ENCODE measurements at regions not wholly inside any gene's neighbourhood (a gene's known extent, or its start where the extent isn't known, plus 50 kb on each side); places are given as distances from the start of the nearest gene placed in this dataset.

DNA sequence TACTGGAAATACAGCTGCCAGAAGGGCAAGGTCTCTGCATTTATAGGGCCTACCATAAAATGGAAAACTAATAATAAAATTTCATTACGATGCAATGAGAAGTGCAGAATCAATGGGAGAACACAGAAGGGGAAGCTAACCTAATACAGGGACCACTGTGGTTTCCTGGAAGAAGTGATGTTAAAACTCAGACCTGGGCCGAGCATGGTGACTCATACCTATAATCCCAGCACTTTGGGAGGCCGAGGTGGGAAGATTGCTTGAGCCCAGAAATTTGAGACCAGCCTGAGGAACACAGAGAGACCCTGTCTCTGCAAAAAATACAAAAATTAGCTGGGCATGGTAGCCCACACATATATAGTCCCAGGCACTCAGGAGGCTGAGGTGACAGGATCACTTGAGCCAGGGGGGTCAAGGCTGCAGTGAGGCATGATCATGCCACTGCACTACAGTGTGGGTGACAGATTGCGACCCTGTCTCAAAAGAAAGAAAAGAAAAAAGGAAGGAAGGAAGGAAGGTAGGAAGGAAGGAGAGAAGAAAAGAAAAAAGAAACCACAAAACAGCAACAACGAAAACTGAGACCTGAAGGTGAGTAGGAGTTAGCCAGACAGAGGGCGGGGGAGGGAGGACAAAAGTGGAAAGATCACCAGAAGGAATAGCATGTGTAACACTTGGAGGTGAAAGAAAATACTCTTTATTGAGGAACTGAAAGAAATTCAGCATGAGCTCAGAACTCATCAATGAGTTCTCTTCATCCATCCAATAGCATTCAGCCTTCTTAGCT lies 58.3 kb upstream of the DTNA start:
- no peak for DNase-seq (ENCODE audit: low read depth)
- TF ChIP-seq, protein P1, sequence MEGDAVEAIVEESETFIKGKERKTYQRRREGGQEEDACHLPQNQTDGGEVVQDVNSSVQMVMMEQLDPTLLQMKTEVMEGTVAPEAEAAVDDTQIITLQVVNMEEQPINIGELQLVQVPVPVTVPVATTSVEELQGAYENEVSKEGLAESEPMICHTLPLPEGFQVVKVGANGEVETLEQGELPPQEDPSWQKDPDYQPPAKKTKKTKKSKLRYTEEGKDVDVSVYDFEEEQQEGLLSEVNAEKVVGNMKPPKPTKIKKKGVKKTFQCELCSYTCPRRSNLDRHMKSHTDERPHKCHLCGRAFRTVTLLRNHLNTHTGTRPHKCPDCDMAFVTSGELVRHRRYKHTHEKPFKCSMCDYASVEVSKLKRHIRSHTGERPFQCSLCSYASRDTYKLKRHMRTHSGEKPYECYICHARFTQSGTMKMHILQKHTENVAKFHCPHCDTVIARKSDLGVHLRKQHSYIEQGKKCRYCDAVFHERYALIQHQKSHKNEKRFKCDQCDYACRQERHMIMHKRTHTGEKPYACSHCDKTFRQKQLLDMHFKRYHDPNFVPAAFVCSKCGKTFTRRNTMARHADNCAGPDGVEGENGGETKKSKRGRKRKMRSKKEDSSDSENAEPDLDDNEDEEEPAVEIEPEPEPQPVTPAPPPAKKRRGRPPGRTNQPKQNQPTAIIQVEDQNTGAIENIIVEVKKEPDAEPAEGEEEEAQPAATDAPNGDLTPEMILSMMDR (IDR thresholded peaks at IDR 0.05; ENCODE audit: insufficient read depth, low read depth, low read length, missing control alignments): no peak
- H3K4me3 ChIP-seq (ENCODE audit: low read depth, low read length): no peak overlapping the region

DNA sequence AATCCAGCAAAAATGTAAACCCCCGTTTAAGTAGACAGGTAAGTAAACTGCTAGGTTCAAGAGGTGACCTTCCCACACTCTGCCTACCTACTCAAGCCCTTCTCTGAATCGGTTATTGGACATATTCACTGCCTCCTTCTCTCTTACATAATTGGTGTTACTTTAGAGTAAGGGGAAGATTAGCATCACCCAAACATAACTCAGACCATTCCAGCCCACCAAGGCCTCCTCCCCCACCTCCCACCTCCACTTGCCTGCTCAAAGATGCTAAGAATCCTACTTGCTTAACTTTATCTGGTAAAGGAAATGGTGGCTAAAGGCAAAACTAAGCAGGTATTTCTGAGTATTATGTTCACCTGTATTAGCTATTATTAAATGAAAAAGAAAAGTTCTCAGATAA lies 55.0 kb upstream of the DTNA start:
- TF ChIP-seq, protein P1 (IDR thresholded peaks at IDR 0.05; ENCODE audit: insufficient read depth, low read depth, low read length, missing control alignments): no peak
- H3K4me3 ChIP-seq (ENCODE audit: low read depth, low read length): no peak overlapping the region
- DNase-seq (ENCODE audit: low read depth): no peak

- H3K4me3 ChIP-seq (ENCODE audit: low read depth, low read length): no peak overlapping the region
- DNase-seq (ENCODE audit: low read depth): no peak
- TF ChIP-seq, protein P1 (IDR thresholded peaks at IDR 0.05; ENCODE audit: insufficient read depth, low read depth, low read length, missing control alignments): no peak
Observed at GRCh38 chr18:34657860-34658500, 52.1 kb upstream of the DTNA start.

GRCh38 chr18:34659579-34660517 lies 50.2 kb upstream of the DTNA start:
- H3K4me3 ChIP-seq (ENCODE audit: low read depth, low read length): no peak overlapping the region
- TF ChIP-seq, protein P1 (IDR thresholded peaks at IDR 0.05; ENCODE audit: insufficient read depth, low read depth, low read length, missing control alignments): no peak
- DNase-seq (ENCODE audit: low read depth): peak; percentile 8

Measured in GM12865 (cell line).